H9 (cell line): ENCODE measurements at regions not wholly inside any gene's neighbourhood (a gene's known extent, or its start where the extent isn't known, plus 50 kb on each side); places are given as distances from the start of the nearest gene placed in this dataset.

Source experiments
- DNase-seq: peaks from one replicate; pipeline ENCODE4 v3.0.0-alpha.2; 2017
- H2AFZ ChIP-seq: one replicate; pipeline ENCODE4 v1.6.1; 2013; ENCODE audit warnings: mild to moderate bottlenecking, low read length, control low read depth, moderate library complexity
- H2AK5ac ChIP-seq: 2 replicates; pipeline ENCODE4 v1.6.1; 2013; ENCODE audit warnings: low read length, control low read depth, mixed read lengths; ENCODE audit not compliant: insufficient read length
- H2BK120ac ChIP-seq: one replicate; pipeline ENCODE4 v1.6.1; 2013; ENCODE audit warnings: low read depth, mild to moderate bottlenecking, low read length, control low read depth, inconsistent platforms; ENCODE audit not compliant: poor library complexity, severe bottlenecking
- H2BK12ac ChIP-seq: 2 replicates; pipeline ENCODE4 v1.6.1; 2013; ENCODE audit warnings: low read length, control low read depth, mixed read lengths, low read depth; ENCODE audit not compliant: insufficient read length
- H2BK15ac ChIP-seq: 2 replicates; pipeline ENCODE4 v1.6.1; 2013; ENCODE audit warnings: low read depth, low read length, control low read depth
- H2BK20ac ChIP-seq: one replicate; pipeline ENCODE4 v1.6.1; 2013; ENCODE audit warnings: low read depth, mild to moderate bottlenecking, low read length, control low read depth, inconsistent platforms; ENCODE audit not compliant: poor library complexity, severe bottlenecking
- H2BK5ac ChIP-seq: 2 replicates; pipeline ENCODE4 v1.6.1; 2013; ENCODE audit warnings: low read length, control low read depth, mixed read lengths; ENCODE audit not compliant: insufficient read length
- H3K14ac ChIP-seq: 2 replicates; pipeline ENCODE4 v1.6.1; 2013; ENCODE audit warnings: low read length, control low read depth; ENCODE audit not compliant: insufficient read depth
- H3K18ac ChIP-seq: 2 replicates; pipeline ENCODE4 v1.6.1; 2013; ENCODE audit warnings: low read depth, mild to moderate bottlenecking, mixed read lengths, low read length, control low read depth; ENCODE audit not compliant: insufficient read length
- H3K23ac ChIP-seq: 2 replicates; pipeline ENCODE4 v1.6.1; 2013; ENCODE audit warnings: low read length, control low read depth, mixed read lengths, low read depth; ENCODE audit not compliant: insufficient read length
- H3K23me2 ChIP-seq: 2 replicates; pipeline ENCODE4 v1.6.1; 2013; ENCODE audit warnings: low read depth, mild to moderate bottlenecking, mixed read lengths, low read length, control low read depth; ENCODE audit not compliant: insufficient read length, poor library complexity, severe bottlenecking
- H3K27ac ChIP-seq: 2 replicates; pipeline ENCODE4 v1.5.1; 2013; ENCODE audit warnings: low read length, control low read depth, mixed read lengths, low read depth; ENCODE audit not compliant: insufficient read length
- H3K27me3 ChIP-seq: 2 replicates; pipeline ENCODE4 v1.6.1; 2013; ENCODE audit warnings: low read length, control low read depth, inconsistent platforms; ENCODE audit not compliant: insufficient read depth
- H3K4ac ChIP-seq: 2 replicates; pipeline ENCODE4 v1.6.1; 2013; ENCODE audit warnings: low read depth, mild to moderate bottlenecking, control low read depth, inconsistent platforms, low read length, moderate library complexity
- H3K4me1 ChIP-seq: 2 replicates; pipeline ENCODE4 v1.6.1; 2013; ENCODE audit warnings: low read length, control low read depth, inconsistent platforms; ENCODE audit not compliant: insufficient read depth
- H3K4me2 ChIP-seq: 2 replicates; pipeline ENCODE4 v1.6.1; 2013; ENCODE audit warnings: low read length, control low read depth, mixed read lengths; ENCODE audit not compliant: insufficient read length, insufficient read depth
- H3K56ac ChIP-seq: 2 replicates; pipeline ENCODE4 v1.6.1; 2013; ENCODE audit warnings: low read depth, mild to moderate bottlenecking, mixed read lengths, low read length, control low read depth; ENCODE audit not compliant: insufficient read length
- H3K79me1 ChIP-seq: 2 replicates; pipeline ENCODE4 v1.6.1; 2013; ENCODE audit warnings: low read depth, mild to moderate bottlenecking, moderate library complexity, low read length, control low read depth, inconsistent platforms; ENCODE audit not compliant: insufficient read depth, poor library complexity, severe bottlenecking
- H3K79me2 ChIP-seq: 2 replicates; pipeline ENCODE4 v1.6.1; 2013; ENCODE audit warnings: low read length, control low read depth, inconsistent platforms; ENCODE audit not compliant: insufficient read depth
- H3K9ac ChIP-seq: 2 replicates; pipeline ENCODE4 v1.6.1; 2013; ENCODE audit warnings: low read length, control low read depth, mixed read lengths; ENCODE audit not compliant: insufficient read length; ENCODE audit errors: extremely low read depth
- H3K9me3 ChIP-seq: one replicate; pipeline ENCODE4 v1.6.1; 2013; ENCODE audit warnings: low read depth, low read length, inconsistent platforms; ENCODE audit not compliant: control insufficient read depth
- H3T11ph ChIP-seq: one replicate; pipeline ENCODE4 v1.6.1; 2013; ENCODE audit warnings: mild to moderate bottlenecking, low read length, control low read depth, inconsistent platforms
- H4K20me1 ChIP-seq: one replicate; pipeline ENCODE4 v1.6.1; 2013; ENCODE audit not compliant: control insufficient read depth, insufficient read length, insufficient read depth
- H4K5ac ChIP-seq: 2 replicates; pipeline ENCODE4 v1.6.1; 2013; ENCODE audit warnings: low read depth, mild to moderate bottlenecking, mixed read lengths, low read length, control low read depth; ENCODE audit not compliant: insufficient read length
- H4K8ac ChIP-seq: replicated peaks from 2 replicates; pipeline ENCODE4 v1.6.1; 2013; ENCODE audit warnings: low read length, control low read depth, mixed read lengths, low read depth; ENCODE audit not compliant: insufficient read length
- H4K91ac ChIP-seq: 2 replicates; pipeline ENCODE4 v1.6.1; 2013; ENCODE audit warnings: low read depth, mild to moderate bottlenecking, moderate library complexity, mixed read lengths, low read length, control low read depth; ENCODE audit not compliant: insufficient read length
- H3K27ac Mint-ChIP-seq, 3 experiments: 2 replicates in 2 of 3; 3 replicates in 1 of 3; pipeline ENCODE4 v1.8.0; 2020 to 2021; ENCODE audit warnings: mixed read lengths in 3 of 3, mild to moderate bottlenecking in 1 of 3, moderate library complexity in 1 of 3
- H3K27me3 Mint-ChIP-seq: 2 replicates; pipeline ENCODE4 v1.8.0; 2021; ENCODE audit warnings: low read depth, mild to moderate bottlenecking, moderate library complexity, mixed read lengths
- H3K36me3 Mint-ChIP-seq, 3 experiments: 2 replicates in 2 of 3; 3 replicates in 1 of 3; pipeline ENCODE4 v1.8.0; 2020 to 2021; ENCODE audit warnings: low read depth in 3 of 3, mixed read lengths in 3 of 3; ENCODE audit not compliant: insufficient read depth in 1 of 3
- H3K4me1 Mint-ChIP-seq, 2 experiments: 2 replicates each; pipeline ENCODE4 v1.8.0; 2020; ENCODE audit warnings: mixed read lengths in 2 of 2
- H3K4me3 Mint-ChIP-seq, 2 experiments: 2 replicates in 1 of 2; 3 replicates in 1 of 2; pipeline ENCODE4 v1.8.0; 2020 to 2021; ENCODE audit warnings: mild to moderate bottlenecking in 2 of 2, mixed read lengths in 2 of 2, moderate library complexity in 1 of 2
- H3K9me3 Mint-ChIP-seq, 2 experiments: 2 replicates in 1 of 2; 3 replicates in 1 of 2; pipeline ENCODE4 v1.8.0; 2020; ENCODE audit warnings: mild to moderate bottlenecking in 2 of 2, mixed read lengths in 2 of 2, moderate library complexity in 1 of 2
- TF ChIP-seq, protein P1 (sequence below): fragments of 200-600 bp; sonication (generic); conservative IDR thresholded peaks from 3 replicates; pipeline ENCODE4 v1.8.0; 2021; ENCODE audit warnings: antibody characterized with exemption, mild to moderate bottlenecking

- no peak overlapping the region for H3K56ac ChIP-seq
- no peak overlapping the region for H2BK20ac ChIP-seq
- TF ChIP-seq, protein P1, sequence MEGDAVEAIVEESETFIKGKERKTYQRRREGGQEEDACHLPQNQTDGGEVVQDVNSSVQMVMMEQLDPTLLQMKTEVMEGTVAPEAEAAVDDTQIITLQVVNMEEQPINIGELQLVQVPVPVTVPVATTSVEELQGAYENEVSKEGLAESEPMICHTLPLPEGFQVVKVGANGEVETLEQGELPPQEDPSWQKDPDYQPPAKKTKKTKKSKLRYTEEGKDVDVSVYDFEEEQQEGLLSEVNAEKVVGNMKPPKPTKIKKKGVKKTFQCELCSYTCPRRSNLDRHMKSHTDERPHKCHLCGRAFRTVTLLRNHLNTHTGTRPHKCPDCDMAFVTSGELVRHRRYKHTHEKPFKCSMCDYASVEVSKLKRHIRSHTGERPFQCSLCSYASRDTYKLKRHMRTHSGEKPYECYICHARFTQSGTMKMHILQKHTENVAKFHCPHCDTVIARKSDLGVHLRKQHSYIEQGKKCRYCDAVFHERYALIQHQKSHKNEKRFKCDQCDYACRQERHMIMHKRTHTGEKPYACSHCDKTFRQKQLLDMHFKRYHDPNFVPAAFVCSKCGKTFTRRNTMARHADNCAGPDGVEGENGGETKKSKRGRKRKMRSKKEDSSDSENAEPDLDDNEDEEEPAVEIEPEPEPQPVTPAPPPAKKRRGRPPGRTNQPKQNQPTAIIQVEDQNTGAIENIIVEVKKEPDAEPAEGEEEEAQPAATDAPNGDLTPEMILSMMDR, result no peak
- no peaks in the 10 kb centered on the region for H3K23me2 ChIP-seq
- no peaks in the 10 kb centered on the region for H3K9me3 ChIP-seq
- no peak overlapping the region for H2AK5ac ChIP-seq
- no peak overlapping the region; a peak in 1 of 7 replicates for H3K27ac Mint-ChIP-seq
- no peaks in the 10 kb centered on the region for H3K27me3 ChIP-seq
- H3K27me3 Mint-ChIP-seq, result peaks cover 1% of the 10 kb centered on the region; the same call in 1 of the 2 replicates
- no peak overlapping the region for H4K8ac ChIP-seq
- no peak overlapping the region for H3K14ac ChIP-seq
- H3T11ph ChIP-seq, result no peak overlapping the region
- H4K20me1 ChIP-seq, result no peaks in the 10 kb centered on the region
- no peak for DNase-seq
- no peak overlapping the region for H3K9ac ChIP-seq
- no peak overlapping the region for H3K27ac ChIP-seq
- no peak overlapping the region for H3K4me2 ChIP-seq
- H2BK15ac ChIP-seq, result no peak overlapping the region
- H4K91ac ChIP-seq, result no peak overlapping the region
- no peaks in the 10 kb centered on the region for H3K36me3 Mint-ChIP-seq
- no peaks in the 10 kb centered on the region for H3K4me1 ChIP-seq
- no peaks in the 10 kb centered on the region for H3K79me1 ChIP-seq
- no peaks in the 10 kb centered on the region for H3K79me2 ChIP-seq
- no peak overlapping the region for H2BK12ac ChIP-seq
- no peaks in the 10 kb centered on the region for H3K4me1 Mint-ChIP-seq
- no peak overlapping the region for H2BK120ac ChIP-seq
- H3K9me3 Mint-ChIP-seq, result no peaks in the 10 kb centered on the region
- no peak overlapping the region for H3K4ac ChIP-seq
- H3K23ac ChIP-seq, result no peak overlapping the region
- H3K18ac ChIP-seq, result no peak overlapping the region
- H4K5ac ChIP-seq, result no peak overlapping the region
- no peak overlapping the region for H3K4me3 Mint-ChIP-seq
- no peak overlapping the region for H2BK5ac ChIP-seq
- no peak overlapping the region for H2AFZ ChIP-seq
These were observed 255.4 kb downstream of the COG6 start for GRCh38 chr13:39910833-39911232.
